ENCODE measurements at regions not wholly inside any gene's neighbourhood (a gene's known extent, or its start where the extent isn't known, plus 50 kb on each side); places are given as distances from the start of the nearest gene placed in this dataset.

- TF ChIP-seq EZH2 (IDR thresholded peaks at IDR 0.05; ENCODE audit: borderline replicate concordance, insufficient read depth, low read length, poor library complexity, severe bottlenecking) = no peak
These were observed 66.6 kb downstream of the UBIAD1 start (continued) for GRCh38 chr1:11339346-11340232.

GRCh38 chr1:11340233-11340632, 67.2 kb downstream of the UBIAD1 start:
- Histone ChIP-seq H3K9ac (ENCODE audit: low read length) (peak overlapping the region; percentile 66), H3K36me3 (ENCODE audit: insufficient read depth, low read length) (no peaks in the 10 kb centered on the region), H2AFZ (ENCODE audit: low read depth, low read length) (peak overlapping the region; percentile 23), H3F3A (ENCODE audit: insufficient read depth, low read length, poor library complexity, severe bottlenecking) (no peaks in the 10 kb centered on the region), H3K9me3 (ENCODE audit: low read length) (no peaks in the 10 kb centered on the region), H3K79me2 (replicated peaks; ENCODE audit: insufficient read depth, low read length) (no peaks in the 10 kb centered on the region), H3K9me2 (ENCODE audit: insufficient read depth, low read length) (no peaks in the 10 kb centered on the region), H4K20me1 (ENCODE audit: insufficient read depth) (no peaks in the 10 kb centered on the region), H3K27me3 (ENCODE audit: insufficient read depth, low read depth, low read length) (no peaks in the 10 kb centered on the region), H3K4me2 (ENCODE audit: low read length) (no peak overlapping the region), H3K4me3 (ENCODE audit: low read length) (peak overlapping the region; percentile 9), H3K27ac (ENCODE audit: low read length) (peak overlapping the region; percentile 93)
- no peak for TF ChIP-seq POLR2AphosphoS5 (IDR thresholded peaks at IDR 0.05)
- TF ChIP-seq MXI1 (conservative IDR thresholded peaks at IDR 0.05; ENCODE audit: poor library complexity, severe bottlenecking) = no peak

GRCh38 chr1:11341901-11342552, 69.0 kb downstream of the UBIAD1 start:
- no peaks in the 10 kb centered on the region for H3K27me3 ChIP-seq (ENCODE audit: insufficient read depth, low read depth, low read length)
- no peaks in the 10 kb centered on the region for H3K9me3 ChIP-seq (ENCODE audit: low read length)
- no peak overlapping the region for H3K4me3 ChIP-seq (ENCODE audit: low read length)
- H3F3A ChIP-seq (ENCODE audit: insufficient read depth, low read length, poor library complexity, severe bottlenecking) = no peaks in the 10 kb centered on the region
- H3K9me2 ChIP-seq (ENCODE audit: insufficient read depth, low read length) = no peaks in the 10 kb centered on the region
- H3K36me3 ChIP-seq (ENCODE audit: insufficient read depth, low read length) = no peaks in the 10 kb centered on the region
- H3K9ac ChIP-seq (ENCODE audit: low read length) = no peak overlapping the region
- TF ChIP-seq SMC3 (conservative IDR thresholded peaks at IDR 0.05; ENCODE audit: poor library complexity) = no peak
- no peaks in the 10 kb centered on the region for H3K79me2 ChIP-seq (replicated peaks; ENCODE audit: insufficient read depth, low read length)
- H3K27ac ChIP-seq (ENCODE audit: low read length) = no peak overlapping the region
- no peak overlapping the region for H2AFZ ChIP-seq (ENCODE audit: low read depth, low read length)
- H4K20me1 ChIP-seq (ENCODE audit: insufficient read depth) = no peaks in the 10 kb centered on the region
- H3K4me2 ChIP-seq (ENCODE audit: low read length) = no peak overlapping the region

GRCh38 chr1:11342621-11343032, 69.6 kb downstream of the UBIAD1 start:
- Histone ChIP-seq H4K20me1 (ENCODE audit: insufficient read depth) (no peaks in the 10 kb centered on the region), H2AFZ (ENCODE audit: low read depth, low read length) (no peak overlapping the region), H3K4me2 (ENCODE audit: low read length) (no peak overlapping the region), H3F3A (ENCODE audit: insufficient read depth, low read length, poor library complexity, severe bottlenecking) (no peaks in the 10 kb centered on the region), H3K4me3 (ENCODE audit: low read length) (no peak overlapping the region), H3K27me3 (ENCODE audit: insufficient read depth, low read depth, low read length) (no peaks in the 10 kb centered on the region), H3K9ac (ENCODE audit: low read length) (no peak overlapping the region), H3K79me2 (replicated peaks; ENCODE audit: insufficient read depth, low read length) (no peaks in the 10 kb centered on the region), H3K9me2 (ENCODE audit: insufficient read depth, low read length) (no peaks in the 10 kb centered on the region), H3K9me3 (ENCODE audit: low read length) (no peaks in the 10 kb centered on the region), H3K27ac (ENCODE audit: low read length) (no peak overlapping the region), H3K36me3 (ENCODE audit: insufficient read depth, low read length) (no peaks in the 10 kb centered on the region)
- no peak for TF ChIP-seq EP300 (conservative IDR thresholded peaks at IDR 0.05; ENCODE audit: poor library complexity, severe bottlenecking)
- TF ChIP-seq SMC3 (conservative IDR thresholded peaks at IDR 0.05; ENCODE audit: poor library complexity) = no peak
- no peak for TF ChIP-seq REST (IDR thresholded peaks at IDR 0.05; ENCODE audit: borderline replicate concordance)
- TF ChIP-seq POLR2AphosphoS5 (IDR thresholded peaks at IDR 0.05) = no peak
- no peak for TF ChIP-seq RAD21 (conservative IDR thresholded peaks at IDR 0.05)
- no peak for TF ChIP-seq MXI1 (conservative IDR thresholded peaks at IDR 0.05; ENCODE audit: poor library complexity, severe bottlenecking)
- TF ChIP-seq EZH2 (IDR thresholded peaks at IDR 0.05; ENCODE audit: borderline replicate concordance, insufficient read depth, low read length, poor library complexity, severe bottlenecking) = no peak
- TF ChIP-seq CTCF (IDR thresholded peaks at IDR 0.05; ENCODE audit: poor library complexity, severe bottlenecking) = no peak
- no peak for TF ChIP-seq TAF1 (IDR thresholded peaks at IDR 0.05; ENCODE audit: low read depth)
